A549 (cell line): ENCODE measurements at regions not wholly inside any gene's neighbourhood (a gene's known extent, or its start where the extent isn't known, plus 50 kb on each side); places are given as distances from the start of the nearest gene placed in this dataset.

ENCODE experiments used
- CTCF ChIP-seq: fragments of >200 bp; sonication (Bioruptor Twin); formaldehyde crosslinking; IDR thresholded peaks from 3 replicates; pipeline ENCODE4 v1.5.1; 2016
- JUN ChIP-seq, 2 experiments: fragments of >200 bp; sonication (Bioruptor Twin); formaldehyde crosslinking; IDR thresholded peaks; 2 replicates in 1 of 2; 3 replicates in 1 of 2; pipeline ENCODE4 v1.6.1; 2016 to 2017
- MAZ ChIP-seq: fragments of 150-350 bp; IDR thresholded peaks from 2 replicates; pipeline ENCODE4 v1.6.1; 2014; ENCODE audit warnings: antibody characterized with exemption, low read depth, low read length, borderline replicate concordance
- POLR2AphosphoS2 ChIP-seq: conservative IDR thresholded peaks from 2 replicates; pipeline ENCODE4 v1.6.1; 2012; ENCODE audit warnings: low read length, improper control_type of control experiment, inconsistent platforms
- SREBF2 ChIP-seq: fragments of 450-650 bp; IDR thresholded peaks from 2 replicates; pipeline ENCODE4 v1.6.1; 2014; ENCODE audit warnings: mild to moderate bottlenecking, moderate library complexity
- USF2 ChIP-seq: fragments of 450-650 bp; IDR thresholded peaks from 2 replicates; pipeline ENCODE4 v1.6.1; 2014; ENCODE audit warnings: antibody characterized with exemption
- TF ChIP-seq, protein P1 (sequence below): fragments of 200-600 bp; sonication (generic); IDR thresholded peaks from 2 replicates; pipeline ENCODE4 v1.6.1; 2016; ENCODE audit warnings: antibody characterized with exemption, mild to moderate bottlenecking, moderate library complexity

DNA sequence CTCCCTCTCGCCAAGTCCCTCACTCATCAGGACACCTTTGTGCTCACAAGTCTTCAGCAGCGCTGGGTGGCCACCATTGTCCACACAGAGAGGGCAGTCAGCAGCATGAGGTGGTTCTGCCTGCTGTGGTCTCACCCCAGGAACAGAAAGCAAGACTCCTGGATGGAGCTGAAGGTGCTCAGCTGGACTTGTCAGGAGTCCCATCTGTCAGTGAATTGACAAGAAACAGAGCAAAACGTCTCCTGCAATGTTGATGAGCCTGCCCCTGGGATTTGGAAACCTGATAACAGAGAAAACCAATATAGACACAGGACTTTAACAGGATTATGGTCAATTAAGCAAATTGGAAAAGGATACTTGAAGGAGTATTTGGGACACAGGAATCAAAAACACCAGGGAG is 122.2 kb upstream of the PRSS58 start:
- no peak for TF ChIP-seq JUN (IDR thresholded peaks at IDR 0.05)
- no peak for TF ChIP-seq CTCF
- TF ChIP-seq USF2 = no peak
- TF ChIP-seq SREBF2 = no peak
- TF ChIP-seq POLR2AphosphoS2 = no peak
- TF ChIP-seq, protein P1, sequence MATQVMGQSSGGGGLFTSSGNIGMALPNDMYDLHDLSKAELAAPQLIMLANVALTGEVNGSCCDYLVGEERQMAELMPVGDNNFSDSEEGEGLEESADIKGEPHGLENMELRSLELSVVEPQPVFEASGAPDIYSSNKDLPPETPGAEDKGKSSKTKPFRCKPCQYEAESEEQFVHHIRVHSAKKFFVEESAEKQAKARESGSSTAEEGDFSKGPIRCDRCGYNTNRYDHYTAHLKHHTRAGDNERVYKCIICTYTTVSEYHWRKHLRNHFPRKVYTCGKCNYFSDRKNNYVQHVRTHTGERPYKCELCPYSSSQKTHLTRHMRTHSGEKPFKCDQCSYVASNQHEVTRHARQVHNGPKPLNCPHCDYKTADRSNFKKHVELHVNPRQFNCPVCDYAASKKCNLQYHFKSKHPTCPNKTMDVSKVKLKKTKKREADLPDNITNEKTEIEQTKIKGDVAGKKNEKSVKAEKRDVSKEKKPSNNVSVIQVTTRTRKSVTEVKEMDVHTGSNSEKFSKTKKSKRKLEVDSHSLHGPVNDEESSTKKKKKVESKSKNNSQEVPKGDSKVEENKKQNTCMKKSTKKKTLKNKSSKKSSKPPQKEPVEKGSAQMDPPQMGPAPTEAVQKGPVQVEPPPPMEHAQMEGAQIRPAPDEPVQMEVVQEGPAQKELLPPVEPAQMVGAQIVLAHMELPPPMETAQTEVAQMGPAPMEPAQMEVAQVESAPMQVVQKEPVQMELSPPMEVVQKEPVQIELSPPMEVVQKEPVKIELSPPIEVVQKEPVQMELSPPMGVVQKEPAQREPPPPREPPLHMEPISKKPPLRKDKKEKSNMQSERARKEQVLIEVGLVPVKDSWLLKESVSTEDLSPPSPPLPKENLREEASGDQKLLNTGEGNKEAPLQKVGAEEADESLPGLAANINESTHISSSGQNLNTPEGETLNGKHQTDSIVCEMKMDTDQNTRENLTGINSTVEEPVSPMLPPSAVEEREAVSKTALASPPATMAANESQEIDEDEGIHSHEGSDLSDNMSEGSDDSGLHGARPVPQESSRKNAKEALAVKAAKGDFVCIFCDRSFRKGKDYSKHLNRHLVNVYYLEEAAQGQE = no peak
- no peak for TF ChIP-seq MAZ
